ENCODE measurements at regions not wholly inside any gene's neighbourhood (a gene's known extent, or its start where the extent isn't known, plus 50 kb on each side); places are given as distances from the start of the nearest gene placed in this dataset.

DNA sequence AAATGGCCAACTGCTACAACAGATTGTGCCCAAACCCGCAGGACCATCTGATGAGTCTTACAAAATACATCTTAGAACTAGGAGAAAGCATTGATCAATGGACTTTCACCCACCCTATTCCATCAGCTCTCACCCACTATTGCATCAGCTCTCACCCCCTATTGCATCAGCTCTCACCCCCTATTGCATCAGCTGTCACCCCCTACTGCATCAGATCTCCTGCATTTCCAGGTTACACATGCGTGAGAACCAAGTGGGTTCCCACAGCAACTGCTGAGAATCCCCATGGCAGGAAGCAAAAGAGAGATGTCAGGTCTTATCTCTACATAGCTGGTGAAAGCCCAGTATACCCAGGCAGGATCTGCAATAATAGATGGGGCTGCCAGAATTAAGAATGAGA lies 533.5 kb downstream of the LTN1 start:
- DNase-seq (ENCODE audit: low spot score), result no peak

DNA sequence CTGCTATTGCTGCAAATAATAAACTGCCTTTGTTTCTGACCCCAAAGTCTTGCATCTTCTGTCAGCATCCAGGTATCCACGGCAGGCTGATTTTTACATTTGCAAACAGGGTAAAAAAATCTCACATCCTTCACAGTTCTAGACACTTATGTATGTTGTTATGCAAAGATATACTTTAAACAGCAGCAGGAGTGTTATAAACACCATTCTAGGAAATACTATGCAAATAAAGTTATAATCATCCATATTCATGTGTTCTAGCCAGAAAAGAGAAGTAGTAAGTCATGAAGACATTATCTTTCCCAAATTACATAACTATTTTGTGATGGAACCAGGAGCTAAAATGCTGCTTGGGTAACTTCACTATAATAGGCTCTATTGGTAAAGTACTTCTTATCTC lies 534.2 kb downstream of the LTN1 start:
- no peak for DNase-seq (ENCODE audit: low spot score)

DNA sequence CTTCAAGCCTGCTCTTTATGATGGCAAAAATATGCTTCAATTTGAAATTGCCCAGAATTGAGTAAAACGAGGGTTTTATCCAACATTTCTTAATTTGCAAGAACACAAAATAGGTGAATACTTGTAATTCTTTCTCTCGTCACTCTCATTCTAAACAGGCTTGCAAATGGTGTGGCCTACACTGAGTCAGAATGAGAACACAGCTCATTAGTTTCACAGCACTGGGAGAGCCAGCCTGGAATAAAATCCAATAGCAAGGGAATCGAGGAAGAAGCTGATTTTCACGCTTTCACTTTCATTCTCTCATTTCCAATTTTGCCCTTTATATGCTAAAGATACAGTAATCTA lies 537.5 kb downstream of the LTN1 start:
- DNase-seq (ENCODE audit: low spot score), result no peak

- no peak for DNase-seq (ENCODE audit: low spot score)
These were observed 538.0 kb downstream of the LTN1 start for GRCh38 chr21:28454564-28455252.

GRCh38 chr21:28447462-28447861 lies 545.2 kb downstream of the LTN1 start:
- no peak for DNase-seq (ENCODE audit: low spot score)

- no peak for DNase-seq (ENCODE audit: low spot score)
These were observed 547.4 kb downstream of the LTN1 start for GRCh38 chr21:28445141-28445830.

GRCh38 chr21:28444557-28444956 lies 548.1 kb downstream of the LTN1 start:
- no peak for DNase-seq (ENCODE audit: low spot score)

GRCh38 chr21:28444111-28444510 lies 548.6 kb downstream of the LTN1 start:
- no peak for DNase-seq (ENCODE audit: low spot score)

DNA sequence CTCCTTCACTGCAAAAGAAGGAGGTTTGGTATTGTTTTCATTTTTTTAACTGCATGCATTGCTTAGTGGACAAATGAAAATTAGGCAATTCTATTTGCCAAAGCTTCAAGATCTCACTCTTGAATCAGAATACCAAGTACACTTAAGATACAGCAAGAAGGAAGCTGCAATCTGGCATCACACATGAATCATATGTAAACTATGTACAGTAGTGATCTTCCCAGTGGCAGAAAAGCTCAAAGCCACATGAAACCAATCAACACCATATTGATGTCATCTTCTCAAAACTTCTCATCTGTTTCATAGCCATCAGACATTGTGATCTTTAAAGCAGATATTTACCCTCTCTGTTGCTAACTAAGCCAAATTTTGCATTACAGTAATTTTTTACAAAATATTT lies 550.1 kb downstream of the LTN1 start:
- DNase-seq (ENCODE audit: low spot score), result no peak

DNA sequence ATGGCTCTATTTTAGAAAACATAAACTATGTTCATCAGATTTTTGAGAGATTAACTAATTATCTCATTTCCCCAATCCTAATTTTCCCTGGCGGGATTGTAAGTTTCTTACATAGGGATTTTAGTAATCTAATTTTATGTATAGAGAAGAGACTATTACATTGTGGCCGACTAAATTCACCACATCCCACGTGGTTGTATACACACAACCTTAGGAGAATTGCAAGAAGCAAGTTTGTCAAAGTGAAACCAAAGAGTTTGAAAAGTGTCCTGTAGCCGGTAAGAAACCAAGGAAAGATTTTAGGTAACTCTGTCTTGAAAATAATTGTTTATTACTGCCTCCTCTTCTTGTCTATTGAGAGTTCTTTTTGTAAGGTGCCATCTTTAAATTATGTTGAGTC lies 550.6 kb downstream of the LTN1 start:
- no peak for DNase-seq (ENCODE audit: low spot score)

DNA sequence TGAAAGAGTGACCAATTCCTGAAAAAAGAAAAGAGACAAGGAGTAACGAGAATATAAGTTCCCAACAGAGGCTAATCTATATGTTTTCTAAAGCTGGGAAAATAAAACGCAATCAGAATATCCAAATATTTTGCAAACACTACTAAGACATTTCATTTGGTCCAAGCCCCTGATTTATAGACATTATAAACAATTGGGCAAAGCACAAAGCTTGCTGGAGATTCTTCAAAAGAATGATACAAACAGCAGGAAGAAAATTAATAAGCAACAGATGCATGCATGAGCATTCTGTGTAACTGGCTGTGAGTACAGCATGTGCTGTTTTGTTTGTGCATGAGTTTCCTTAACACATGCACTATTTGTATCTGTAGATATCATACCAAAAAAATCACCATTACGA lies 552.9 kb downstream of the LTN1 start:
- no peak for DNase-seq (ENCODE audit: low spot score)

DNA sequence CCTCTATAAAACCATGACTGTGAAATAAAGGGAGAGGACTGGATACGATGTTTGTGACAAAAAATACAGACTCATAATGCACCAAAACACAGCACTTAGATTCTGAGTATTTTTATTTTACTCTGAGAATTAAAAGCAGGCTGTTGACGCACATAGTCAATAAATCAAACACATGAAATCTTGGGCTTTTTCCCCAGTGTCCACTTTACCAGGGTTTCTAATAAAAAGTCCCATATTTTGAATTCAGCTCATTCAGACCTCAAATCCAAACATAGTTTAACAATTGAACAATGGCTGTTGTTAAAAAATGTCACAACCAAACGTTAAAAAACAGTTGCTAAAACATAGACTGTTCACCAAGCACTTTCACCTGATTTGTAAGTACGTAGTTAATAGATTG lies 553.4 kb downstream of the LTN1 start:
- no peak for DNase-seq (ENCODE audit: low spot score)

DNA sequence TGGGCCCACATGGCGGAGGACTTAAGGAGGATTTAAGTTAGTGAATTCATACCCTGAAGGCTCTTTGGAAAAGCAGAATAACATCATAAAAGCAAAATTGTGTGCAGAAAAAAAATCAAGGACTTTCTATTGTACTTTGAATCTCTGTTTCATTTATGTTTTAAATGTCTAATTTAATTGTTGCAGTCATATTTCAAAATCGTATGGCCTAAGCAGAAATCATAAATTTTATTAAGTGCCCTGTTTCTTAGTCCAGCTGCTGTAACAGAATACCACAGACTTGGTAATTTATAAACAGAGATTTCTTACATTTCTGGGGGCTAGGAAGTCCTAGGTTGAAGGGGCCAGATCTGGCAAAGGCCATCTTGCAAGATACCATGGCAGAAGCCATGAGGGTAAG lies 555.6 kb downstream of the LTN1 start:
- DNase-seq (ENCODE audit: low spot score), result no peak

DNA sequence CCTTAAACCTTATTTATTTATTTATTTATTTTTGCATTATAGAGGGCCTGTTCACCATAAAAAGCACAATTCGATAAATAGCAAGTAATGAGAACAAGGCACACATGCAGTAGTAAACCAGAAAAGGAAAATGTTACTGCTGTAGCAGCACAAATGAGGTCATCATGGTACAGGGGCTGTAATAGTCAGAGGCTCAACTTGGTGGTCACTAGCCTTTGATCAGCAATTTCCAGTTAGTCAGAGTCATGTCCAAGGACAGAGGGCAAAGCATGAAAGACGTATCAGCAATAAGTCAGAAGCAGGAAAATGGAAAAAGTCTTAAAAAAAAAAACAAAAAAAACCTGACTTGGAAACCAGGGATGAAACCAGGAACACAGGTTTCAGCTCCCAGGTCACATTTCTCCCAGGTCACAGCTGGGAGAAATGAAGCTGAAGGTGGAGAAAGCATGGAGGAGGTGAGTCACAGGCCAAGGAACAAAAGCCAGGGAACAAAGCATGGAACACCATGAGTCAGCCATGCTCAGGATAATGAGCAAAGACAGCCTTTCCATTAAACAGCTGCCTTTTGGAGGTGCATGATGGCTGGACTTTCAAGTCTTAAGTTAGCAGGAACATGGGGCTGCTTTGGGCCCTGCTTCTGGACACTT lies 556.3 kb downstream of the LTN1 start:
- no peak for DNase-seq (ENCODE audit: low spot score)

DNA sequence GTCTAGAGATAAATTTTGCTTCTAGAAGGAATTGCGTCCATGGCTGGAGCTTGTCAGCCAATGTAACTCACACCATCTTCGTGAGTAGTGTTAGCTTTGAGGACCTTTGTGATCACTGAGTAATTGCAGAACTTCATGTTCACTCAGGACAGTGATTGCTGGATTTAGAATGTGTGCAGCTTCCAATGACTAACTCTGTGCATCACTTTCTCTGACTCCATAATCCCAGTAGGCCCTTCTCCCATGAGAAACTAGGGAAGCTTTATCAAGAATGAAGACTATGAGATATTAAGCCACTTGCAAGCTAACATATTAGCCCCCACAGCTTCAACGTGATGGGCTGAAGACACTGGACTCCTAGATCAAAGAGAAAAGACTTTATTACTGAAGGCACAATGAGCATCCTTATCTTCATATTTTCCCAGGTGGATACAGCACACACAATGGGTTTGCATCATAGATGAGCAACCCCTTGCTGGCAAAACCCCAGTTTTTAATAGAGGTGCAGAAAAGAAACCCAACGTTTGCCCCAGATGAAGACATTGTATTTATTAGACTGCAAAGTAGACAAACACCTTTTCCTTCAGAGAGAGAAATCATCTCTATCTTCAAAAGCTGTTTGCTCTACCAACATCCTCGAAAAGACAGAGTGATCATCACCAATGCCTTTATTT lies 561.0 kb downstream of the LTN1 start:
- DNase-seq (ENCODE audit: low spot score), result no peak

DNA sequence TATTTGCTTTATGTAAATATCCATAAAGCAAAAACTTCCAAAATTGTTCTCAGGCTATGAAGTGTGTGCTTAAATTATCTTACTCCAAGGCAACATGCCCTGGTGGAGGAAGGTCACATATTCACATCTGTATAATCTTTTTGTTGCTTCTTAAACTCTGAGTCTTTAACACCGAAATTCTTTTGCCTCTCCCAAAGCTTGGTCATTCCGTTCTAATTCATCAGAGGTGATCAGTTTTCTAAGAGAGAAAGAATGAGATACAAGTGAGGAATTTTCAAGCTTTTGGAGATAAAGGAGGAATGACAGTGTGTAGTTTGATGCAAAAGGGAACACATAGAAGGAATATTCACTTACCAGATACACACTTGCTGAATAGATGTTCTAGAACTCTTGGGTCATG lies 561.7 kb downstream of the LTN1 start:
- no peak for DNase-seq (ENCODE audit: low spot score)

- DNase-seq (ENCODE audit: low spot score), result no peak
These were observed 563.5 kb downstream of the LTN1 start for GRCh38 chr21:28429161-28429560.

DNA sequence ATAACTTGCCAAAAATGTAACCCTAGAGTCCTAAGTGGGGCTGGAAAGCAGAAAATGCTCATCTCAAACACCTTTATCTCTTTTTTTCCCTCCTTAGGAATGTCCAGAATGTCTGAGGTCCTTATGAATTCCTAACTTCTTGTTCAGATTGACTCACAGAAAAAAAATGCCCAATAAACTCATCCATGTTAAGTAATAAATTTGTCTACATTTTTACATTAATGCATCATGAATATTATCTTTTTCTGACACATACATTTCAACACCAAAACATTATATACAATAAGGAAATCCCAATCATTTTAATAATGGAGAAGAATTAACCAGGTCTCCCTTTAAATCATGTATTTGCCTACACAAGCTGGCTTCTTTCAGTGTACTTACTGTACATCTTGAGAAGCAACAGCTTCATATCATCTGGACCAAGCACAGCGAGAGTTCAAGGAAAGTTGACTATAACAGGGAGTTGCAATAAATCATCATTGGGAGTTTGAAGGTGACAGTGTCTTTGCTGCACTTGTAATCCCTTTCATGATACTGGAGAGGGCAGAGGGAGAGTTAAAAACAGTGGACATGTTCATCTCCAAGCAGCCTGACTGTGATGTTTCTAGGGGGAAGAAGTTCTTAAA lies 565.2 kb downstream of the LTN1 start:
- DNase-seq (ENCODE audit: low spot score), result no peak

DNA sequence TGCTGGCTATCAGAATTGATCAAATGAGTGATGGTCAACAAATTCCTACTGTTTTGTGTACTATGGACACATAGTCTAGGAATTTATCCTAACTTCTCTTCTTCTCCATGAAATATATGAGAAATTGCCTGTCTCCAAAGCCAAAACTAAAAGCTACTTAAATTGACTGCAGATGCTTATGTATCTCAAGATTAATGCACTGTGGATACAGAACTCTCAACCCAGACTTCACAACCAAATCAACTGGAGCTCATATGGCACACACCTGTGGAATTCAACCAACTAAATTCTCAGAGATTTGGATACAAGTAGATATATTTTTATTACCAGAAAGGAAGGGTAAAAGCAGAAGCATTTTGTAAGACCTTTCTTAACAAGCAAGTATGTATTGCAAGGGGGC lies 566.1 kb downstream of the LTN1 start:
- no peak for DNase-seq (ENCODE audit: low spot score)

DNA sequence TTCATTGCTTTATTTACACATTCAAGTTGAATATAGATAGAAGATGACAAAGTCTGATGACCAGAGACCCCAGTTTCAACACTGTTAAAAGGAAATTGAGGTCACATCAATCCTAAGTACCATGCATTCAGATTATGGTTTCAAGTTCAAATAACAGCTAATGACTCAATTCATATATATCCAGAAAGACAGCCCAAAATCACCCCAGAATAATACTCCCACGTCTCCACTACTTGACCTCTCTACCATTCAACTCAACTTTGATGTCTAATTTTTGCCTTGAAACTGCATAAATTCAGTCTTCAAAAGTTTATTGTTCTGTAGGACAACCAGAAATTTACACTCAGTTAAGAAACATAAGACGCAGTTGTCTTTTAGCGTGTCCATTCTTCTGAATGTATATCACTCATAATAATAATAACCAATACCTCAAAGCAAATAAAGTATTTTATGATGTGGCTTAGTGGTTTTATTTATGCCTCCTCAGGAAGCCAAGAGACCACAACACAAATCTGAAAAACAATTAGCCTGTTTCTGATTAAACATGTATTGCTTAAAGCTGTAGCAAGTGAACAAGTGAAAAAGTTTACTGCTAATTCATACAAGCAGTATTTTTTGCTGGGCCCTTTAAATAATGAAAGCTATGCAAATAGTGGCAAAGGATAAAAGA lies 569.0 kb downstream of the LTN1 start:
- DNase-seq (ENCODE audit: low spot score), result no peak

GRCh38 chr21:28421716-28422524 lies 570.8 kb downstream of the LTN1 start:
- no peak for DNase-seq (ENCODE audit: low spot score)
